Right ventricle myocardium superior (tissue), 1 donor: ENCODE measurements at regions not wholly inside any gene's neighbourhood (a gene's known extent, or its start where the extent isn't known, plus 50 kb on each side); places are given as distances from the start of the nearest gene placed in this dataset.

Experiments
- ATAC-seq: fragments of 200-7000 bp; cut with Tn5 transposase; one replicate; pipeline ENCODE4 v1.9.1; 2020; ENCODE audit warnings: mild to moderate bottlenecking; ENCODE audit not compliant: poor library complexity
- DNase-seq: peaks from one replicate; pipeline ENCODE4 v3.0.0-alpha.2; 2020
- intact Hi-C: fragments of 100-400 bp; cut with DNase I; formaldehyde crosslinking; loops from one replicate; pipeline ENCODE4 v1.11.2; 2022
- donor health status: DM: no; HTN: yes; CAD: no; lungs with severe emphysema.

DNA sequence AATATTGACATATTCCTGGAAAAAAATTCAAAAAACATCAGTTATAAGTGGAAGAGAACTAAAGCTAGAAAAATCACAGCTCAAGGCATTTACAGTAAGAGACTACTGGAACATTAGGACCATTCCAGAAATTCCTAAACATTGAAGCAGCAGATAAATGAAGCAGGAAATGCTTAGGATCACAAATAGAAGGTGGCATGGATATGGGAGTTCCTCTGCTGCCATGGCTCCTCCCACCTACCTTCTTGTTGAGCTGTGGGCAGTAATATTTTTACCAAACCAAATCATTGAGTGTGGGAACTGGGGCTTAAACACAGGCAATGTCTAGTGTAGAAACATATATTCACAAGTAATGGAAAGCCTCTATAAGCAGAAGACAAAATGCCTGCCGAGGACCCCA lies 292.8 kb downstream of the ANKRD7 start:
- intact Hi-C loops, result no loop called here
- ATAC-seq, result no peak
- DNase-seq, result no peak

DNA sequence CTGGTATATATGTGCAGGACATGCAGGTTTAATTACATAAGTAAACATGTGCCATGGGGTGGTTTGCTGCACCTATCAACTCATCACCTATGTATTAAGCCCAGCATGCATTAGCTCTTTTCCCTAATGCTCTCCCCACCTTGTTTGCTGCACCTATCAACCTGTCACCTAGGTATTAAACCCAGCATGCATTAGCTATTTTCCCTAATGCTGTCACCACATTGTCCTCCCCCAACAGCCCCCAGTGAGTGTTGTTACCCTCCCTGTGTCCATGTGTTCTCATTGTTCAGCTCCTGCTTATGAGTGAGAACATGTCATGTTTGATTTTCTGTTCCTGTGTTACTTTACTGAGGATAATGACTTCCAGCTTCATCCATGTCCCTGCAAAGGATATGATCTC lies 300.5 kb downstream of the ANKRD7 start:
- ATAC-seq (no peak), DNase-seq (no peak)
- intact Hi-C loops, result no loop called here

DNA sequence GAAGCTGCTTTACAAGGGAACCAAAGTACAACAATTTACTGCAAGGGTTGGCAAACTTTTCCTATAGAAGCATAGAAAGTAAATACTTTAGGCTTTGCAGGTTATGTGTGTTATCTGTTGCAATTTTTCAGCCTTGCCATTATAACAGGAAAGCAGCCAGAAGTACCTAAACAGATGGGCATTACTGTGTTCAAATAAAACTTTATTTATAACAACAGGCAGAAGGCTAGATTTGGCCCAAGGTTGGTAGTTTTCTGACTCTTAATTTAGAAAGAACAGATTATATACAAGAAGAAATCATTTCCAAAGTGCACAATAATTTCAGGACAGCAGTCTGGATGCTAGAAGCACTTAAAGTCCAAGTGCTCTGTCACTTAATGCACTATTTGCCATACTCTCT lies 307.1 kb downstream of the ANKRD7 start:
- intact Hi-C loops, result no loop called here
- ATAC-seq, result no peak

DNA sequence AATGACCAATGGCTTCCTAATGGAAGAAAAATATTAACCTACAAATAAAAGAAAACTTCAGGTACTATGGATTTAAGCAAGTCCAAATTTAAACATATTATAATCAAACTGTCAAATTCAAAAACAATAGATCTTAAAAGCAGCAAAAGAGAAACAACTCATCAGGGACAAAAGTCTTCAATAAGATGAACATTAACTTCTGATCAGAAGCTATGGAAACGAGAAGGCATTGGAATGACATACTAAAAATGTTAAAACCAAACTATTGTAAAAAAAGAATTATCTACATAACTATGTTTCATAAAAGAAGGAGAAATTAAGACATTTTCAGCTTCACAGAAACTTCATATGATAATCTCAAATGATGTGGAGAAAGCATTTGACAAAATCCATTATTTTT lies 334.7 kb downstream of the ANKRD7 start:
- ATAC-seq (no peak), DNase-seq (no peak)
- intact Hi-C loops, result no loop called here

More for the DNA sequence above, 307.1 kb downstream of the ANKRD7 start:
- DNase-seq, result no peak

DNA sequence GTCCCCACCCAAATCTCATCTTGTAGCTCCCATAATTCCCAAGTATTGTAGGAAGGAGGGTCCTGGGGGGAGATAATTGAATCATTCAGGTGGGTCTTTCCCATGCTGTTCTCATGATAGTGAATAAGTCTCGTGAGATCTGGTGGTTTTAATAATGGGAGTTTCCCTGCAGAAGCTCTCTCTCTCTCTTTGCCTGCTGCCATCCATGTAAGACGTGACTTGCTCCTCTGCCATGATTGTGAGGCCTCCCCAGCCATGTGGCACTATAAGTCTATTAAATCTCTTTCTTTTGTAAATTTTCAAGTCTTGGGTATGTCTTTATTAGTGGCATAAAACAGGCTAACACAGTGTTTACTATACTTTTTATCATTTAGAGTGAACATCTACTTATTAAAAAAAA lies 338.8 kb downstream of the ANKRD7 start:
- intact Hi-C loops, result no loop called here
- ATAC-seq (no peak), DNase-seq (no peak)

DNA sequence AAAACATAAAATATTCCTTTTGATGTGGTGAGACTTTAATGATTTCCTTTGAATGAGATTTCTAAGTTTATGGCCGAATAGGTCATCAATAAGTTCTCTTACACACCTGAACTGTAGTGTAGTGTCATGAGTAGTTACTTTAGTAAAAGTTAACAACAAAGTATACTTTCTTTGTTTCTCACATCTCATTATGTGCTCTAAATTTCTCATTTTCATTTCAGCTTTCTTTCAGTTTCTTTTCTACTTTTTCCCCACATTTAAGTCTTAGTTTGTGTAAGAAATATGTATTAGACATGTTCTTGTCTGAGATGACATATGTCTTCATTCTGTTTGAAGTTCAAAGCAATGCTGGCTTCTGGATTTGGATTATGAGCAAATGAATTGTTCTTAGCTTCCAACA lies 348.1 kb downstream of the ANKRD7 start:
- ATAC-seq, result no peak
- no peak for DNase-seq
- intact Hi-C loops, result no loop called here

DNA sequence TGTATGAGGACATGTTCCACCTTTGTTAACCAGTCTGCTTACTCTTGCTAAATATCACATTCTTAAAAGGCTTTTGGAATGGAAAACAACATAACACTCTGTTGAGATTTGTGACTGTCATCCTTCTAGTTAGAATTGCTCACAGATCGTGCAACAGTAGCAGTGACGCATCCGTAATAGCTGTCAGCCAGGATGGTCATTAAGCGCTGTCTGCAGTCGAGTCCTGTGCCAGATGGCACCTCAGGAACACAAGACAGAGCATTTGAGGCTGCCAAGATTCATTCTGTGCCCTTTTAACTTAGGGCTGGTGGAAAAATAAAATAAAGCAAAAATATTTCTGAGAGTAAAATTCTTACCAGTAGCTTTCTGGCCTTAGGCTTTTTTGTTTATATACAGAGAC lies 348.6 kb downstream of the ANKRD7 start:
- DNase-seq (peak; percentile 35), ATAC-seq (peak; percentile 92)
- intact Hi-C loops, result no loop called here

DNA sequence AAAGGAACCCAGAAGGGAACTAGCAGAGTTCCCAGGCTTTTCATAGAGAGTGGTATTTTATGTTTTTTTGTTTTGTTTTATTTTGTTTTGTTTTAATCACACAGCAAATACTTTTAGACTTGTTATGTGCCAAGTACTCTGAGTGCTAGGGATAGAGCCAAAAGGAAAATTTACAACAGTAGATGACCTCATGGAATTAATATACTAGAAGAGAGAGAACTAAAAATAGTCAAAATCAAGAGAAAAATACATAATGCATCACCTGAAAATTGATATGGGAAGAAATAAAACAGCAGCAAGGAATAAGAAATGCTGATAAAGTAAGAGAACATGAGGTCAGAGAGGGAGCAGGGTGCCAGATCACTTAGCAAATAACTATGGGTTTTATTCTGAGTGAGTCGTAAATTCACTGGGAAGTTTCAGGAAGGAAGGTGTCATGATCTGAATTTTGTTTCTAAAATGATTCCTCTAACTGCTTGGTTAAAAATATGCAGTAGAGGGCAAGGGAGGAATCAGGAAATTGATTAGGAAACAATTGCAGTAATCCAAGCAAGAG lies 351.0 kb downstream of the ANKRD7 start:
- intact Hi-C loops, result no loop called here
- DNase-seq, result no peak
- ATAC-seq, result peak; percentile 68

DNA sequence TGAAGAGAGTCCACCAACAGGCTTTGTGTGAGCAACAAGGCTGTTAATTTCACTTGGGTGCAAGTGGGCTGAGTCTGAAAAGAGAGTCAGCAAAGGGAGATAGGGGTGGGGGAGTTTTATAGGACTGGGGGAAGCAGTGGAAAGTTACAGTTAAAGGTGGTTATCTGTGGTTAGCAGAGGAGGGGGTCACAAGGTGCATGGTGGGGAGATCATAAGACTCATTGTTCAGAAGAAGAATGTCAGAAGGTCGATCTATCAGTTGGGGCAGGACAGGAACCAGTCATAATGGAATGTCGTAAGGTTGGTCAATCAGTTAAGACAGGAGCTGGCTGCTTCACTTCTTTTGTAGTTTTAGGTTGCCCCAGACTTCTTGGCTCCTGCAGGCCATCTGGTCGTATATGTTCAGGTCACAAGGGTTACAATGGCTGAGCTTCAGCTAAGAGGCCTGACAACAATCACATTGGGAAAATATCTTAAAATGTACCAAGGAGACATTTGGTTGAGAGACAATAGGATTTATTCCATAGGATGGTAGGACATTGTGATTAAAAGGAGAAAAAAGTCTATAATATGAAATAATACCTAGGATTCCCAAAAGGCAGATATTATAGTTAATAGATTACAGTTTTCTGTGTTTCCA lies 356.4 kb downstream of the ANKRD7 start:
- ATAC-seq (no peak), DNase-seq (no peak)
- intact Hi-C loops, result no loop called here

DNA sequence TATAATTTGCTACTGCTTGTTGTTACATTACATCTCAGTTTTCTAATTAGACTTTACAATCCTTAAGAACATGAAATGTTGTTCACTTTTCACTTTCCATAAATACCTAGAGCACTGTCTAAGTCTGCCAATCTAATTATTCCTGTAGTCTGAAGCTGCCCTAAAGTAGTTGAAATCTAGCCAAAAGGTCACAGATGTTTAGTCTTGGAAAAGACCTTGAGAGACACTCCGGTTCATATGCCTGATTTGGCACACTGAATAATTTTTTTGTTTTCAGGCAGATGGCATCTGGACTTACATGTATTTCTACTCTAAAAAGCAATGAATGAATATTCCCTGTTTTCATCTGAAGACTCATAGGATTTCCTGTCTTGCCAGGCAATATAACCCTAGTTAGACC lies 359.1 kb downstream of the ANKRD7 start:
- intact Hi-C loops, result no loop called here
- ATAC-seq (no peak), DNase-seq (no peak)

DNA sequence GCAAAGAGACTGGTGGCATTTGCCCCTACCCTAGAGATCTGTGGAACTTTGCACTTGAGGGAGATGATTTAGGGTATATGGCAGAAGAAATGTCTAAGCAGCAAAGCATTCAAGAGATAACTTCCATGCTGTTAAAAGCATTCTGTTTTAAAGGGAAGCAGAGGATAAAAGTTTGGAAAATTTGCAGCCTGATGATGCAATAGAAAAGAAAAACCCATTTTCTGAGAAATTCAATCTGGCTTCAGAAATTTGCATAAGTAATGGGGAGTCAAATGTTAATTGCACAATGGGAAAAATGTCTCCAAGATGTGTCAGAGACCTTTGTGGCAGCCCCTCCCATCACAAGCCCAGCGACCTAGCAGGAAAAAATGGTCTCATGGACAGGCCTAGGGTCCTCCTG lies 361.7 kb downstream of the ANKRD7 start:
- DNase-seq, result no peak
- no peak for ATAC-seq
- intact Hi-C loops, result no loop called here

DNA sequence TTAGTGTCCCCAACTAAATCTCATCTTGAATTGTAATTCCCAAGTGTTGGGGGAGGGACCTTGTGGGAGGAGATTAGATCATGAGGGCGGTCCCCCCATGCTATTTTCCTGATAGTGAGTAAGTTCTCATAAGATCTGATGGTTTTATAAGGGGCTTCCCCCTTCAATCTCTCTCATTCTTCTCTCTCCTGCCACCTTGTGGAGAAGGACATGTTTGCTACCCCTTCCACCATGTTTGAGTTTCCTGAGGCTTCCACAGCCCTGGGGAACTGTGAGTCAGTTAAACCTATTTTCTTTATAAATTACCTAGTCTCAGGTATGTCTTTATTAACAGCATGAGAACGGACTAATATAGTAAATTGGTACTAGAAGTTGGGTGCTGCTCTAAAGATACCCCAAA lies 365.6 kb downstream of the ANKRD7 start:
- intact Hi-C loops, result no loop called here
- no peak for DNase-seq
- no peak for ATAC-seq

DNA sequence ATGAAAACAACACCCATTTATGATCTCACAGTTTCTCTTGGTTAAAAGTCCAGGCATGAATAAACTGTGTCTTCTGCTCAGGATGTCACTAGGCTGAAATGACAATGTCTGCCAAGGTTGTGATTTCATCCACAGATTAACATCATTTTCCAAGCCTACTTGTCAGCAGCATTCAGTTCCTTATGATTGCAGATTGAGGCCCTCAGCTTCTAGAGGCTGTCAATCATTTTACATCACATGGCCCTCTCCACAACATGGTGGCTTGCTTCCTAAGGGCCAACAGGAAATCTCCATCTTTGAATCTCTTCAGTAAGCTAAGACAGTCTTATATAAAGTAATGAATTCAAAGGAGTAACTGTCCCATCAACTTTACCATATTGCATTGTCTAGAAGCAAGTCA lies 377.6 kb downstream of the ANKRD7 start:
- DNase-seq (no peak), ATAC-seq (no peak)
- intact Hi-C loops, result no loop called here

DNA sequence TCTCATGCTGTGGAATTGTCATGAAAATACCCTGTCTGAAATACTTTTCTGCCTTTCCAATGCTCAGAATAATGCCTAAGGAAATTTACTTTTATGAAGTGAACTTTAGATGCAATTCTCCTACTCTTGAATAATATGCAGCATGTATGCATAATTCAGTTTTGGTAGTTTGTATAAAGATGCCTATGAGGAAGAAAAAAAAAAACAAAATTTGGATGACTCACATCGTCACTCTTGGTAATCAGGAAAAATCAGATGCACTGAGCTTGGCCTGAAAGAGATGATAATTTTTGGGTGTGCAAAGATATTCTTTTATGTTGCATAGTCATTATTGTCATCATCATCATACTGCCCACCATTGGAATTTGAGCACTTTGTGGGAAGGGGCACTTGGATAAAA lies 382.1 kb downstream of the ANKRD7 start:
- DNase-seq (no peak), ATAC-seq (no peak)
- intact Hi-C loops, result no loop called here

DNA sequence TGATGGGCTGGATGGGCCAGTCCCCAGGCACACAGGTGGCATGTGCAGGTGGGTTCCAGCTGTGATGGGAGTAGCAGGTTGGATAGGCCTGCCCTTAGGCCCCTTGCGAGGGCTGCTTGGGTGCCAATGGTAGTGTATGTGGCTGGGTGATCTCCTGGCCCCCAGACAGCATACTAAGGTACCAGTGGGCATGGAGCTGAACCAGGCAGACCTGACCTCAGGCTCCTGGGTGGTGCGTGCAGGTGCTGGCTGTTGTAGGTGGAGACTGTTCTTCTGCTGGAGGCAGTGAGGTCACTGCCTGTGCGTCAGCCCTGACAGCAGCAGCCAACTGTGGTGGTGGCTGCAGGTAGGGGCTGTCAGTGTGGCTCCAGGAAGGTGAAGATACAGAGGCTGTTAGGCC lies 384.7 kb downstream of the ANKRD7 start:
- no peak for DNase-seq
- ATAC-seq, result no peak
- intact Hi-C loops, result no loop called here

DNA sequence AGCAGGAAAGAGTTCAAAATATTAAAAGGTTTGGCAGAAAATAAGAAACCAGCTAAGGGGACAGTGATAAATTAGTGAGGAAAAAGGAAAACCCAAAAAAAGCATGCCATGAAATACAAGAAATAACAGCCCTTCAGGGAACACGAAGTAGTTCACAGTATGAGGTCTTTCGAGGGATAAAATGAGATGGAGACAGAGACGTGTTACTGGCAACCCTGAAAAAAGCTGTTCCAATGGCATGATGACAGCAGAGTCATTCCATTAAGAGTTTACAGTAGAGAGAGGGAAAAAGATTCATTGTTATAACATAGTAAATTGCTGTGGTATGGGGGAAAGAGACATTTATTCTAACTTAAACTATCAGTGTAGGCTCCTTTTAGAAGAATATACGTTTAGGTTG lies 391.2 kb downstream of the ANKRD7 start:
- intact Hi-C loops, result no loop called here
- no peak for DNase-seq
- ATAC-seq, result no peak

DNA sequence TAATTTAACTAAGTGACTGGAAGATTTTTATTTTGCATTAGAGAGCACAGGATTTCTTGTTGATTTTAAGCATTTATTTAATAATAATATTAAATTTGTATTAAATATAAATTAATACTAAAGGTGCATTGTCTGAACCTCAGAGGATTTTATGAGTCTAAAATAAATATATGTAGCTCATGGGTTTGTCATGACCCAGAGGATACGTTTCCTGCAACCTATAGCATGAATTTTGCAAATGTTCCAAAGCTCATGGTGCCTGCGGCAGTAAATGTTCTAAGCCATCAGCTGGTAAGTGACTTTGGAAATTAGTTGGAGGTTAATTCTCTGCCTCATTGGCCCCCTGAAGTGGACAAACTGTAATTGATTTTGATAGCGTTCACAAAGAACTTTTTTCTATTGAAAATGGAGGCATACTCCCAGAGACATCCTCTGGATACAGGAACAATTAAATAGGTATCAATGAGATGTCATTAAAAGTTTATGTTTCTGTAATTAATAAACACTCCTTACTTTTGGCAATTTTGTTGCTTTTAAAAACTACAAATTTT lies 397.4 kb downstream of the ANKRD7 start:
- ATAC-seq (no peak), DNase-seq (no peak)
- intact Hi-C loops, result no loop called here

DNA sequence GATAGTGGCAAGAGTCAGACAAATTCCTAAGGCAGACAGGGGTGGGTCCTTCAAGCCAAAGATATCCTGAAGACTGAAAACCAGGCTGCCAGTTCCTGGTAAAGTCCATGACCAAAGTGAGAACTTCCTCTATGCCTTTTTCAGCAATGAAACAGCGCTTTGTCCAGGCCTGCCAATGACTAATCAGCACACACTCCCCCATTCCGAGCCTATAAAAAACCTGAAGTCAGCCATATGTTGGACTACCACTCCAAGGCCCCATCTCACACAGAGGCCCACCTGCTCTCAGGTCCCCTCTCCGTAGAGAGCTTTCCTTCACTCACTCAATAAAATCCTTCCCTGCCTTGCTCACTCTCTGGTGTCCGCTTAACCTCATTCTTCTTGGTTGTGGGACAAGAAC lies 402.2 kb downstream of the ANKRD7 start:
- ATAC-seq, result no peak
- intact Hi-C loops, result no loop called here
- no peak for DNase-seq

DNA sequence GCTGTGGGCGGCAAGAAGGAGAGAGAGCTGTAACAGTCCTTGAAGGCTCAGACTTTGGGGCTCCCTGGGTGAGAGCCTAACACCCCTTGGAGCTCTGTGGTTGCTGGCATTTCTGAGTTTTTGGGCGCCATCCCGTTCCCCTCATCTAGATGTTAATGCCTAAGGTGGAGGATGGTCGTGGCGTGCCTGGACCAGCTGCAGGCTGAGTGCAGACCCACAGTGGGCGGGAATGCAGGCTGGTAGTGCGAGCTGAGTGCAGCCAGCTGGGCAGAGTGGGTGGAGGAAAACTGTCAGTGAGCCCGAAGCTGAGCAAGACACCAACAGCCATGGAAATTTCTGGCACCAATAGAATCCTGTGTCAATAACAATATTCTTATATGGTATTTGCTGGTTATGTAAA lies 403.0 kb downstream of the ANKRD7 start:
- ATAC-seq, result no peak
- intact Hi-C loops, result no loop called here

DNA sequence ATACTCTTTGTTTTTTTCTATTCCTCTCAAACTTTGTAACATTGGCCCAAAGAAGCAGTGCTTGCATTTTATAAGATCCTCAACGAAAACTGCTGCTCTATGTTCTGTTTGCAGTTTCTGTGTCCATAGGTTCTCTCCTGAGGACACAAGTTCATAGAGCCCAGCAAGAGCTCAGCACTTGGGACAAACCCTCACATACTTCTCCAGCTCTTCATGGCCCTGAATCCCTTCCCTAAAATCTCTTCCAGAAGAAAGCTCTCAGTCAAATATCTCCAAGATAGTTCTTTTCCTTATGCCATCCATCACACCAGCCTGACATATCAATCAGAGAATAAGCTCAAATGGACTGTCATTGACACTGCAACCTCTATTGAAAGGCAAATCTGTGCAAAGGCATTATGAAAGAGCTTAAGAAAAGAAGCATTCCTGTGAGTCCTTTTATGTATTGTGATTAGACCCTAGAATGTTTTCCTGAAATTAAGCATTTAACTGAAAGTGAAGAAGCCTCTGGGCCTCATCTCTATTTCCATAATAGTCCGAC lies 405.5 kb downstream of the ANKRD7 start:
- intact Hi-C loops, result no loop called here
- ATAC-seq, result no peak
- DNase-seq, result no peak

More for the DNA sequence above, 403.0 kb downstream of the ANKRD7 start:
- DNase-seq, result no peak

DNA sequence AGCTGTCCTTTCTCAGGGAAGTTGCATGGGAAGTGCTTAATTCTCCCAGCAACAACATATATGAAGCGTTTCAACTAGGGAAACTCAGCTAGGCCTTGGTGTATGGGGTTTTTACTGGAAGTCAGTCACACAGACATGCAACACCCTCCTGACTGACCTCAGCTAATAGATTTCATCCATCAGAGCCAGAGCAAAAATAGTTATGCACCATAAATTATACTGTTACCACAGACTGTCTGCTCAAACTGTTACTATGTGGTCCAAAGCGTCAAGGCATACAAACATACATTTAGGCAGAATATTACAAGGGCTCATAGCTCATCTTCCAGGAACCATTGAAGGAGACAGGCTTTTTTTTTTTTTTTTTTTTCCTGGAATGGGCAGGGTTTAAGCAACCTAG lies 417.9 kb downstream of the ANKRD7 start:
- DNase-seq, result no peak
- ATAC-seq, result no peak
- intact Hi-C loops, result no loop called here
